IMR-90 (cell line): ENCODE measurements at regions not wholly inside any gene's neighbourhood (a gene's known extent, or its start where the extent isn't known, plus 50 kb on each side); places are given as distances from the start of the nearest gene placed in this dataset.

Source experiments
- ATAC-seq: fragments of 200-7000 bp; cut with Tn5 transposase; 2 replicates; pipeline ENCODE4 v1.9.1; 2020; ENCODE audit warnings: low read depth, mild to moderate bottlenecking, moderate library complexity
- BruUV-seq: library from RNA; stranded (reverse); fragments of 400-500 nt; replicated peaks from 2 replicates; lab custom pipeline; 2021; lab: Mats Ljungman, UMichigan
- CTCF ChIA-PET: fragments of 300-600 bp; formaldehyde crosslinking; extraction: SDS; loops from one replicate; lab custom pipeline; 2021; ENCODE audit warnings: antibody characterized with exemption; lab: Yijun Ruan, JAX
- POLR2A ChIA-PET: fragments of 300-600 bp; sonication (Branson Sonifier 250); formaldehyde crosslinking; loops from one replicate; lab custom pipeline; 2022; ENCODE audit warnings: antibody characterized with exemption; ENCODE audit not compliant: unreplicated experiment; lab: Charles Lee
- DNase-seq: peaks from one replicate; pipeline ENCODE4 v3.0.0; 2013
- H2AFZ ChIP-seq: replicated peaks from 2 replicates; pipeline ENCODE3; 2013; ENCODE audit warnings: low read length, mild to moderate bottlenecking; ENCODE audit not compliant: poor library complexity
- H2AK5ac ChIP-seq: 2 replicates; pipeline ENCODE4 v1.6.1; 2013; ENCODE audit warnings: low read depth, low read length, inconsistent platforms
- H2AK9ac ChIP-seq: replicated peaks from 2 replicates; pipeline ENCODE3; 2013; ENCODE audit warnings: mild to moderate bottlenecking, low read depth, low read length, moderate library complexity; ENCODE audit not compliant: poor library complexity
- H2BK120ac ChIP-seq: 2 replicates; pipeline ENCODE4 v1.6.1; 2013; ENCODE audit warnings: low read depth, low read length, inconsistent platforms
- H2BK15ac ChIP-seq: 3 replicates; pipeline ENCODE4 v1.6.1; 2013; ENCODE audit warnings: low read depth, low read length, inconsistent platforms
- H2BK20ac ChIP-seq: 2 replicates; pipeline ENCODE4 v1.6.1; 2013; ENCODE audit warnings: low read depth, mild to moderate bottlenecking, inconsistent platforms, low read length, moderate library complexity
- H2BK5ac ChIP-seq: 2 replicates; pipeline ENCODE4 v1.6.1; 2013; ENCODE audit warnings: mild to moderate bottlenecking, low read depth, low read length, inconsistent platforms; ENCODE audit not compliant: poor library complexity, severe bottlenecking
- H3K14ac ChIP-seq: replicated peaks from 2 replicates; pipeline ENCODE4 v1.6.1; 2013; ENCODE audit warnings: low read depth, low read length, inconsistent platforms
- H3K18ac ChIP-seq: 2 replicates; pipeline ENCODE4 v1.6.1; 2013; ENCODE audit warnings: low read depth, low read length, control low read depth
- H3K23ac ChIP-seq: 2 replicates; pipeline ENCODE4 v1.6.1; 2013; ENCODE audit warnings: low read depth, low read length, inconsistent platforms
- H3K27ac ChIP-seq: 2 replicates; pipeline ENCODE4 v1.5.1; 2013; ENCODE audit warnings: mild to moderate bottlenecking, control low read depth, low read length; ENCODE audit not compliant: insufficient read depth
- H3K27me3 ChIP-seq: 2 replicates; pipeline ENCODE4 v1.6.1; 2013; ENCODE audit warnings: low read length; ENCODE audit not compliant: control insufficient read depth, insufficient read depth
- H3K36me3 ChIP-seq: 2 replicates; pipeline ENCODE4 v1.6.1; 2013; ENCODE audit warnings: low read length, mixed read lengths; ENCODE audit not compliant: control insufficient read depth, insufficient read depth
- H3K4ac ChIP-seq: 2 replicates; pipeline ENCODE4 v1.6.1; 2013; ENCODE audit warnings: low read depth, low read length, inconsistent platforms
- H3K4me1 ChIP-seq: 2 replicates; pipeline ENCODE4 v1.6.1; 2013; ENCODE audit warnings: low read length, mixed read lengths; ENCODE audit not compliant: control insufficient read depth, insufficient read depth
- H3K4me2 ChIP-seq: 2 replicates; pipeline ENCODE4 v1.6.1; 2013; ENCODE audit warnings: low read depth, mild to moderate bottlenecking, control low read depth, low read length, moderate library complexity
- H3K4me3 ChIP-seq: 2 replicates; pipeline ENCODE4 v1.5.1; 2013; ENCODE audit warnings: low read depth, mild to moderate bottlenecking, control low read depth, low read length, moderate library complexity; ENCODE audit not compliant: insufficient read depth
- H3K56ac ChIP-seq: 2 replicates; pipeline ENCODE4 v1.6.1; 2013; ENCODE audit warnings: low read length, inconsistent platforms; ENCODE audit not compliant: insufficient read depth; ENCODE audit errors: extremely low read depth
- H3K79me1 ChIP-seq, 2 experiments: 2 replicates each; pipeline ENCODE4 v1.6.1; 2013; ENCODE audit warnings: low read length in 2 of 2, inconsistent platforms in 1 of 2, low read depth in 1 of 2
- H3K9ac ChIP-seq: 2 replicates; pipeline ENCODE4 v1.6.1; 2013; ENCODE audit warnings: low read depth, low read length, control low read depth
- H3K9me1 ChIP-seq: 2 replicates; pipeline ENCODE4 v1.6.1; 2013; ENCODE audit warnings: low read length, inconsistent platforms; ENCODE audit not compliant: insufficient read depth
- H3K9me3 ChIP-seq: 2 replicates; pipeline ENCODE4 v1.6.1; 2013; ENCODE audit warnings: low read length; ENCODE audit not compliant: control insufficient read depth, insufficient read depth
- H4K20me1 ChIP-seq: 2 replicates; pipeline ENCODE4 v1.6.1; 2013; ENCODE audit warnings: low read length, inconsistent platforms; ENCODE audit not compliant: insufficient read depth
- H4K5ac ChIP-seq: 2 replicates; pipeline ENCODE4 v1.6.1; 2013; ENCODE audit warnings: mild to moderate bottlenecking, low read depth, low read length, control low read depth
- H4K8ac ChIP-seq, 2 experiments: 2 replicates each; pipeline ENCODE4 v1.6.1; 2013; ENCODE audit warnings: low read depth in 2 of 2, low read length in 2 of 2, control low read depth in 1 of 2, inconsistent platforms in 1 of 2
- H4K91ac ChIP-seq: 2 replicates; pipeline ENCODE4 v1.6.1; 2013; ENCODE audit warnings: low read depth, low read length, inconsistent platforms; ENCODE audit not compliant: insufficient read depth
- BHLHE40 ChIP-seq: fragments of 150-350 bp; IDR thresholded peaks from 2 replicates; pipeline ENCODE4 v1.6.1; 2016; ENCODE audit warnings: mild to moderate bottlenecking, low read depth, low read length
- CEBPB ChIP-seq: IDR thresholded peaks from 2 replicates; pipeline ENCODE4 v1.6.1; 2012; ENCODE audit warnings: low read depth, low read length, improper control_type of control experiment
- MAFK ChIP-seq: IDR thresholded peaks from 2 replicates; pipeline ENCODE4 v1.6.1; 2012; ENCODE audit warnings: low read depth, low read length, improper control_type of control experiment
- MAZ ChIP-seq: IDR thresholded peaks from 2 replicates; pipeline ENCODE4 v1.6.1; 2012; ENCODE audit warnings: low read depth, mild to moderate bottlenecking, low read length, improper control_type of control experiment, moderate library complexity, borderline replicate concordance
- MXI1 ChIP-seq: IDR thresholded peaks from 2 replicates; pipeline ENCODE4 v1.6.1; 2012; ENCODE audit warnings: low read depth, mild to moderate bottlenecking, low read length, moderate library complexity, borderline replicate concordance
- NFE2L2 ChIP-seq: fragments of 150-350 bp; IDR thresholded peaks from 2 replicates; pipeline ENCODE4 v1.6.1; 2016; ENCODE audit warnings: low read depth, mild to moderate bottlenecking, low read length
- POLR2A ChIP-seq: IDR thresholded peaks from 2 replicates; pipeline ENCODE4 v1.6.1; 2012; ENCODE audit warnings: mild to moderate bottlenecking, low read depth, low read length
- RCOR1 ChIP-seq: IDR thresholded peaks from 2 replicates; pipeline ENCODE4 v1.6.1; 2012; ENCODE audit warnings: mild to moderate bottlenecking, low read length, improper control_type of control experiment; ENCODE audit not compliant: insufficient replicate concordance
- RFX5 ChIP-seq: IDR thresholded peaks from 2 replicates; pipeline ENCODE4 v1.8.0; 2012; ENCODE audit warnings: low read depth, mild to moderate bottlenecking, low read length, moderate library complexity
- WGBS, 2 experiments: methylation state at CpG; one replicate each; pipeline versions ENCODE4 v1.1.5 to v1.1.7; 2013; ENCODE audit warnings: missing lambda C conversion rate in 2 of 2; ENCODE audit not compliant: insufficient read length in 1 of 2; ENCODE audit errors: extremely low coverage in 2 of 2; 5-methylcytosine and 5-hydroxymethylcytosine counted together
- dilution Hi-C: fragments of 300-500 bp; cut with HindIII; formaldehyde crosslinking; loops from one replicate; pipeline ENCODE4 v1.14.3; 2018; ENCODE audit warnings: low sequenced_read_pairs; ENCODE audit not compliant: unreplicated experiment
- in situ Hi-C: fragments of 300-500 bp; cut with MboI; formaldehyde crosslinking; loops from 3 replicates; pipeline ENCODE4 v1.14.3; 2019; ENCODE audit warnings: low sequenced_read_pairs, inconsistent platforms, mixed read lengths
- intact Hi-C: fragments of 100-400 bp; cut with micrococcal nuclease; formaldehyde crosslinking; loops from 2 replicates; pipeline ENCODE4 v1.10.0; 2022
- TF ChIP-seq, protein P1 (sequence below): fragments of 150-350 bp; IDR thresholded peaks from 2 replicates; pipeline ENCODE4 v1.6.1; 2017; ENCODE audit warnings: mild to moderate bottlenecking, antibody characterized with exemption, low read length, low read depth

DNA sequence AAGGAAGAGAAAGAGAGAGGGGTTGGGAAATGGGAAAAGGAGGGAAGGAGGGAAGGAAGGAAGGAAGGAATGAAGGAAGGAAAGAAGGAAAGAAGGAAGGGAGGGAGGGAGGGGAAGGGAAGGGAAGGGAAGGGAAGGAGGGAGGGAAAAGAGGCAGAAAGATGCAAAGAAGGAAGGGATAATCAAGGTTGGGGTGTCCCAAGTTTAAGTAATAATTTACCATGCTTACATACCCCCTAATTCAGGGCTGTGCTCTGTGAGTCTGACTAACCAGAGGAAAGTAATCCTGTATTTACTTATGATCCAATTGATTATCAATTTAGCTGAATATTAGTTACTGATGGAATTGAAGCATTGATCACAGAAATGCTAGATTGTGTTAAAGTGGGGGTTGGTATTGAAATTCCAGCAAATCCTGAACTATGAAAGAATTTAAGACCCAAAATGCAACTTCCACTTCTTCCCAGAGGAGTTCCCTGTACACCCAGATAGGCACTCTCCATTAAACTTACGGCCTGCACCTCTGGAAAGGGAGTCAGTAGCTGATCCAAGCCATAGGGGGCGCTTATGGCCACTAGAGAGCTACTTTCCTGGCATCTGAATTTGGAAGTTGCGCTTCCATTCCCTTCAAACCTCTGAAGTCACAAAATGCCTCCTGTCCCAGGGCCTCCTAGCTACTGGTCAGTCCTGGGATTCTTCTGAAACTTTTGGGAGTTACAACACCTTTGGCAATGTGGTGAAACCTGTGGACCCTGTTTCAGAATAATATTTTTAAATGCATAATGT, 162.7 kb upstream of the PWP1 start (continued):
- TF ChIP-seq RFX5, result no peak
- no peak for TF ChIP-seq MAFK

DNA sequence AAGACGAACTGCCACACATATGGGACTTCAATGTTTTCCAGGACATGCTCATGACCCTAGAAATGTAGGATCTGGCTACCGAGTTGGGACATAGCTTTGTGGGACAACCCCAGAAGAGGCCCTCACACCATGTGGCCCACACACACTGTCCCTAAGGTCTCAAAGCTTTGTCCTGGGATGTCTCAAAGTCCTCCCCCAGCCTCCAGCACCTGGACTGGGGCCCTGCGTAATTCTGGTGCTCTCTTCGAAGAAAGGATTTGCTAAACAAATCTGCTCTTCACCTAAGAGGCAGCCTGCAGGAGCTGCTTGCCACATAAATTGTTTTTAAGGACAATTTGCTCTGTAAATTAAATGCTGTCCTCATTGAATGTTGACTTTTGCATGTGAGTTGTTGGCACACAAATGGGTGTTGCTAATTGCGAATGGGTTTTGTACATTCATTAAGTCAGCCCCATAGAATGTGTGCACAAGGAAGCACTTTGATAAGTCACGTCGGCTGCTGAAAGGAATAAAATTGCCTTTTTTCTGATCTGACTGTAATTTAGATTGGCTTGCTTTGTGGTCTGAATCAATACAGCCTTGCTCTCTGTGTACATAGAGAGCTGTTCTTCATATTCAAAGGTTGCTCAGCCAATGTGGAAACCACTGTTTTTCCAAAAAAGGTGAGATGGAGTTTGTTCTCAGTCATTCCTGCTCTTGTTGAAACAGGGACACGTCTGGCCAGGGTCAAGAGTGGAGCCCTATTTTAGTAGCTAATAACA, 161.6 kb upstream of the PWP1 start:
- Histone ChIP-seq H3K4me2 (no peak overlapping the region), H3K9ac (no peak overlapping the region), H3K36me3 (peaks cover 1% of the 10 kb centered on the region; the same call in 1 of the 2 replicates), H3K9me3 (0 out of 2 replicates have a peak, but pooled peaks cover 3% of the 10 kb centered on the region), H3K79me1 (no peaks in the 10 kb centered on the region), H2AK9ac (no peak overlapping the region), H3K56ac (no peak overlapping the region), H2BK15ac (no peak overlapping the region), H3K4me1 (no peaks in the 10 kb centered on the region), H3K27me3 (no peaks in the 10 kb centered on the region), H3K9me1 (no peaks in the 10 kb centered on the region; the same call in 1 of the 2 replicates), H2BK120ac (no peak overlapping the region), H3K23ac (no peak overlapping the region), H3K27ac (no peak overlapping the region), H4K20me1 (no peaks in the 10 kb centered on the region; the same call in 1 of the 2 replicates), H3K4me3 (no peak overlapping the region), H4K91ac (no peak overlapping the region), H3K18ac (no peak overlapping the region), H2AFZ (no peak overlapping the region), H3K14ac (no peak overlapping the region), H2BK5ac (no peak overlapping the region), H2AK5ac (no peak overlapping the region), H4K5ac (no peak overlapping the region), H3K4ac (no peak overlapping the region), H4K8ac (no peak overlapping the region), H2BK20ac (no peak overlapping the region)
- TF ChIP-seq CEBPB, result no peak
- TF ChIP-seq RCOR1, result no peak
- TF ChIP-seq, protein P1, sequence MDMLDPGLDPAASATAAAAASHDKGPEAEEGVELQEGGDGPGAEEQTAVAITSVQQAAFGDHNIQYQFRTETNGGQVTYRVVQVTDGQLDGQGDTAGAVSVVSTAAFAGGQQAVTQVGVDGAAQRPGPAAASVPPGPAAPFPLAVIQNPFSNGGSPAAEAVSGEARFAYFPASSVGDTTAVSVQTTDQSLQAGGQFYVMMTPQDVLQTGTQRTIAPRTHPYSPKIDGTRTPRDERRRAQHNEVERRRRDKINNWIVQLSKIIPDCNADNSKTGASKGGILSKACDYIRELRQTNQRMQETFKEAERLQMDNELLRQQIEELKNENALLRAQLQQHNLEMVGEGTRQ, result no peak
- no peak for TF ChIP-seq MAZ
- TF ChIP-seq POLR2A, result no peak
- no peak for TF ChIP-seq MXI1
- no peak for TF ChIP-seq BHLHE40
- TF ChIP-seq RFX5, result no peak
- TF ChIP-seq NFE2L2, result no peak
- intact Hi-C loops, result no loop called here
- no TSS peak for BruUV-seq
- DNase-seq, result no peak
- whole genome bisulfite sequencing, 2 experiments, result 95% methylated on average over 3 of the region's 8 CpGs; no CpG with 5 or more reads in 1 of the 2 experiments
- dilution Hi-C loops, result no loop called here
- ChIA-PET POLR2A (no interaction called here), CTCF (no interaction called here)
- in situ Hi-C loops, result no loop called here
- ATAC-seq, result no peak
